EH (cell line): ENCODE measurements at regions not wholly inside any gene's neighbourhood (a gene's known extent, or its start where the extent isn't known, plus 50 kb on each side); places are given as distances from the start of the nearest gene placed in this dataset.

ENCODE experiments used
- DNase-seq: peaks from one replicate; pipeline ENCODE4 v3.0.0-alpha.2; 2015; ENCODE audit warnings: low read depth

- peak; percentile 80 for DNase-seq
These were observed 259.9 kb downstream of the HHIPL2 start for GRCh38 chr1:222288053-222288452.

- DNase-seq, result no peak
These were observed 261.9 kb downstream of the HHIPL2 start for GRCh38 chr1:222286011-222286410.

GRCh38 chr1:222285526-222285925, 262.4 kb downstream of the HHIPL2 start:
- no peak for DNase-seq

- peak; percentile 36 for DNase-seq
These were observed 263.4 kb downstream of the HHIPL2 start for GRCh38 chr1:222284466-222284865.

GRCh38 chr1:222283147-222283768, 264.6 kb downstream of the HHIPL2 start:
- DNase-seq, result peak; percentile 98

- DNase-seq, result no peak
These were observed 268.3 kb downstream of the HHIPL2 start for GRCh38 chr1:222279591-222279990.

- no peak for DNase-seq
These were observed 269.4 kb downstream of the HHIPL2 start for GRCh38 chr1:222278501-222278900.

GRCh38 chr1:222275729-222276465, 272.0 kb downstream of the HHIPL2 start:
- DNase-seq, result no peak

GRCh38 chr1:222275001-222275728, 272.7 kb downstream of the HHIPL2 start:
- peak; percentile 31 for DNase-seq

- DNase-seq, result no peak
These were observed 281.4 kb downstream of the HHIPL2 start for GRCh38 chr1:222266223-222267196.

- DNase-seq, result peak; percentile 40
These were observed 284.1 kb downstream of the HHIPL2 start for GRCh38 chr1:222263791-222264190.

- DNase-seq, result no peak
These were observed 290.9 kb downstream of the HHIPL2 start for GRCh38 chr1:222257027-222257426.

- DNase-seq, result no peak
These were observed 291.8 kb downstream of the HHIPL2 start for GRCh38 chr1:222256058-222256457.

GRCh38 chr1:222252788-222253187, 295.1 kb downstream of the HHIPL2 start:
- no peak for DNase-seq

GRCh38 chr1:222251847-222252246, 296.1 kb downstream of the HHIPL2 start:
- DNase-seq, result no peak

GRCh38 chr1:222250376-222250775, 297.5 kb downstream of the HHIPL2 start:
- peak; percentile 88 for DNase-seq

- DNase-seq, result no peak
These were observed 300.0 kb downstream of the HHIPL2 start for GRCh38 chr1:222247811-222248310.

GRCh38 chr1:222247081-222247480, 300.8 kb downstream of the HHIPL2 start:
- no peak for DNase-seq

- DNase-seq, result no peak
These were observed 304.0 kb downstream of the HHIPL2 start for GRCh38 chr1:222243902-222244301.

- no peak for DNase-seq
These were observed 305.4 kb downstream of the HHIPL2 start for GRCh38 chr1:222242492-222242891.

GRCh38 chr1:222241410-222241809, 306.5 kb downstream of the HHIPL2 start:
- DNase-seq, result no peak
